HepG2 (cell line): ENCODE measurements at regions not wholly inside any gene's neighbourhood (a gene's known extent, or its start where the extent isn't known, plus 50 kb on each side); places are given as distances from the start of the nearest gene placed in this dataset.

Experiments used
- ATAC-seq: fragments of 200-7000 bp; cut with Tn5 transposase; 3 replicates; pipeline ENCODE4 v1.9.1; 2020; ENCODE audit warnings: mild to moderate bottlenecking, moderate library complexity
- BruUV-seq: library from RNA; stranded (reverse); fragments of 400-500 nt; replicated peaks from 2 replicates; lab custom pipeline; 2021; lab: Mats Ljungman, UMichigan
- CTCF ChIA-PET: fragments of 300-600 bp; formaldehyde crosslinking; extraction: SDS; loops from one replicate; lab custom pipeline; 2021; ENCODE audit warnings: low total read pairs, inconsistent platforms, low intra/inter-chr PET ratio; lab: Yijun Ruan, JAX
- POLR2A ChIA-PET: fragments of 350-600 bp; sonication (Branson Sonifier 250); formaldehyde crosslinking; loops from one replicate; lab custom pipeline; 2020; ENCODE audit warnings: antibody characterized with exemption, inconsistent platforms; lab: Yijun Ruan, JAX
- DNase-seq: peaks from one replicate; pipeline ENCODE4 v3.0.0-alpha.2; 2015; ENCODE audit warnings: low spot score
- FAIRE-seq: peaks from 3 replicates; lab custom pipeline; 2011; peaks lifted over from hg19 to GRCh38; lab: Jason Lieb, UNC
- H2AFZ ChIP-seq: one replicate; pipeline ENCODE4 v1.6.1; 2011; ENCODE audit warnings: low read length, inconsistent platforms
- H3K27ac ChIP-seq: fragments of 300-600 bp; 3 replicates; pipeline ENCODE4 v1.8.0; 2011; ENCODE audit warnings: mixed run types, mild to moderate bottlenecking, mixed read lengths, low read length, inconsistent platforms; ENCODE audit not compliant: insufficient read depth; ENCODE audit errors: extremely low read length
- H3K27me3 ChIP-seq, 2 experiments: fragments of 200-600 bp in 1 of 2; 2 replicates in 1 of 2; 3 replicates in 1 of 2; pipeline versions ENCODE4 v1.6.0 to v1.8.0; 2011; ENCODE audit warnings: low read length in 2 of 2, mild to moderate bottlenecking in 2 of 2, moderate library complexity in 2 of 2, inconsistent platforms in 1 of 2; ENCODE audit not compliant: insufficient read depth in 2 of 2, control insufficient read depth in 1 of 2
- H3K36me3 ChIP-seq, 2 experiments: fragments of 200-600 bp in 1 of 2; replicated peaks in 1 of 2; 2 replicates in 1 of 2; 3 replicates in 1 of 2; pipeline versions ENCODE4 v1.5.1 to v1.8.0; 2011; ENCODE audit warnings: low read length in 2 of 2, inconsistent platforms in 1 of 2; ENCODE audit not compliant: insufficient read depth in 2 of 2, control insufficient read depth in 1 of 2
- H3K4me1 ChIP-seq: 2 replicates; pipeline ENCODE4 v1.5.1; 2012; ENCODE audit warnings: low read length, inconsistent platforms; ENCODE audit not compliant: insufficient read depth
- H3K4me2 ChIP-seq: 2 replicates; pipeline ENCODE4 v1.6.0; 2011; ENCODE audit warnings: low read depth, low read length, inconsistent platforms
- H3K4me3 ChIP-seq, 3 experiments: fragments of 200-600 bp in 1 of 3; sonication (generic), shearing (Covaris generic) in 1 of 3; replicated peaks in 1 of 3; 2 replicates each; pipeline ENCODE4 v1.5.1; 2011 to 2016; ENCODE audit warnings: low read length in 3 of 3, inconsistent platforms in 2 of 3, low read depth in 2 of 3, mild to moderate bottlenecking in 2 of 3, control low read depth in 1 of 3, mixed read lengths in 1 of 3; ENCODE audit not compliant: insufficient read depth in 1 of 3
- H3K79me2 ChIP-seq: one replicate; pipeline ENCODE4 v1.6.1; 2011; ENCODE audit warnings: low read length, inconsistent platforms; ENCODE audit not compliant: insufficient read depth
- H3K9ac ChIP-seq: 2 replicates; pipeline ENCODE4 v1.6.0; 2011; ENCODE audit warnings: mild to moderate bottlenecking, low read depth, low read length, inconsistent platforms; ENCODE audit not compliant: insufficient read depth
- H3K9me3 ChIP-seq: 2 replicates; pipeline ENCODE4 v1.5.1; 2012; ENCODE audit warnings: mild to moderate bottlenecking, low read length
- H4K20me1 ChIP-seq: 2 replicates; pipeline ENCODE4 v1.6.0; 2011; ENCODE audit warnings: inconsistent platforms, mild to moderate bottlenecking, low read length, moderate library complexity; ENCODE audit not compliant: insufficient read depth
- DNMT3B ChIP-seq: conservative IDR thresholded peaks from 2 replicates; pipeline ENCODE4 v1.6.1; 2016; ENCODE audit warnings: missing biosample characterization, control low read depth
- GTF3A ChIP-seq: sonication (generic); formaldehyde crosslinking; conservative IDR thresholded peaks from 2 replicates; pipeline ENCODE4 v1.4.0; 2020; ENCODE audit warnings: mild to moderate bottlenecking, missing genetic modification reagents
- MEIS2 ChIP-seq: sonication (generic); formaldehyde crosslinking; IDR thresholded peaks from 2 replicates; pipeline ENCODE4 v1.9.0; 2021; ENCODE audit warnings: mild to moderate bottlenecking, missing genetic modification reagents
- MTERF4 ChIP-seq: sonication (generic); formaldehyde crosslinking; IDR thresholded peaks from 2 replicates; pipeline ENCODE4 v1.8.0; 2023; ENCODE audit warnings: mild to moderate bottlenecking, missing genetic modification reagents
- SAFB2 ChIP-seq: sonication (generic); formaldehyde crosslinking; IDR thresholded peaks from 2 replicates; pipeline ENCODE4 v1.5.1; 2020; ENCODE audit warnings: missing genetic modification reagents, low read depth, mild to moderate bottlenecking, borderline replicate concordance
- SOX13 ChIP-seq, 3 experiments: fragments of 450-650 bp in 1 of 3; sonication (generic) in 1 of 3; formaldehyde crosslinking in 1 of 3; IDR thresholded peaks in 2 of 3; conservative IDR thresholded peaks in 1 of 3; 2 replicates each; pipeline versions ENCODE4 v1.5.0 to v1.6.1; 2016 to 2020; ENCODE audit warnings: antibody characterized with exemption in 1 of 3, mild to moderate bottlenecking in 1 of 3, missing compliant biosample characterization in 1 of 3, missing genetic modification reagents in 1 of 3, moderate library complexity in 1 of 3
- U2AF1 ChIP-seq: fragments of 200-400 bp; formaldehyde crosslinking; optimal IDR thresholded peaks from 2 replicates; pipeline ENCODE3; 2017; ENCODE audit warnings: mild to moderate bottlenecking, low read depth, low read length
- ZFP36 ChIP-seq: fragments of 150-350 bp; IDR thresholded peaks from 2 replicates; pipeline ENCODE4 v1.6.1; 2018; ENCODE audit warnings: borderline replicate concordance, low read length, low read depth; ENCODE audit not compliant: partially characterized antibody
- ZFP37 ChIP-seq: sonication (generic); formaldehyde crosslinking; IDR thresholded peaks from 2 replicates; pipeline ENCODE4 v1.4.0; 2020; ENCODE audit warnings: missing genetic modification reagents, borderline replicate concordance
- ZNF180 ChIP-seq: sonication (generic); formaldehyde crosslinking; IDR thresholded peaks from 2 replicates; pipeline ENCODE4 v1.4.0; 2020; ENCODE audit warnings: low read depth, missing genetic modification reagents, borderline replicate concordance
- ZNF333 ChIP-seq: sonication (generic); formaldehyde crosslinking; IDR thresholded peaks from 2 replicates; pipeline ENCODE4 v1.4.0; 2020; ENCODE audit warnings: mild to moderate bottlenecking, missing genetic modification reagents, borderline replicate concordance
- ZNF496 ChIP-seq: sonication (generic); formaldehyde crosslinking; IDR thresholded peaks from 2 replicates; pipeline ENCODE4 v1.8.1; 2023; ENCODE audit warnings: mild to moderate bottlenecking, moderate library complexity, missing genetic modification reagents; ENCODE audit not compliant: insufficient replicate concordance
- ZNF556 ChIP-seq: sonication (generic); formaldehyde crosslinking; IDR thresholded peaks from 2 replicates; pipeline ENCODE4 v1.4.0; 2020; ENCODE audit warnings: mild to moderate bottlenecking, missing genetic modification reagents, borderline replicate concordance
- ZNF841 ChIP-seq: sonication (generic); formaldehyde crosslinking; IDR thresholded peaks from 2 replicates; pipeline ENCODE4 v1.8.1; 2023; ENCODE audit warnings: missing genetic modification reagents, borderline replicate concordance
- WGBS: methylation state at CpG from one replicate; pipeline ENCODE4 v1.1.6; 2017; ENCODE audit warnings: low lambda C conversion rate; 5-methylcytosine and 5-hydroxymethylcytosine counted together
- in situ Hi-C: cut with HindIII; loops from 2 replicates; pipeline ENCODE4 v1.10.0; 2017; ENCODE audit warnings: low pct_unique_long_range_greater_than_20kb; ENCODE audit not compliant: extremely low pct_ligation_motif_present
- intact Hi-C: fragments of 100-400 bp; cut with micrococcal nuclease; formaldehyde crosslinking; loops from one replicate; pipeline ENCODE4 v1.10.0; 2022; ENCODE audit not compliant: unreplicated experiment

- Histone ChIP-seq H3K4me1 (peaks cover 31% of the 10 kb centered on the region), H3K27me3 (peaks cover 0 to 4% of the 10 kb centered on the region in 2 experiments; a peak in 2 of 5 replicates), H3K27ac (no peak overlapping the region)
- no peak for FAIRE-seq
- TF ChIP-seq DNMT3B (CRISPR knock-in tag): no peak
- TF ChIP-seq, all 625 proteins: peak for 0
- DNase-seq (no peak), ATAC-seq (0 out of 3 replicates have a peak, but pooled peaks have one; percentile 7)
- Histone ChIP-seq H4K20me1 (no peaks in the 10 kb centered on the region), H3K9ac (no peak overlapping the region), H3K79me2 (no peaks in the 10 kb centered on the region), H3K9me3 (no peaks in the 10 kb centered on the region), H3K4me3 (no peak overlapping the region), H2AFZ (no peak overlapping the region), H3K36me3 (no peaks in the 10 kb centered on the region), H3K4me2 (peak overlapping the region; percentile 89)
- no TSS peak for BruUV-seq
- intact Hi-C loops: loop anchor here (10.0 kb wide), 1 partner anchor 381 kb away; the partner anchor contains the start of gene RREB1
- CTCF ChIA-PET: no interaction called here
- 7% methylated on average over 1 of the region's 1 CpG for WGBS
- in situ Hi-C loops: loop anchor here (5.0 kb wide), 1 partner anchor 519 kb away; no protein-coding TSS in a partner anchor
- POLR2A ChIA-PET: no interaction called here
These were observed 134.8 kb downstream of the LY86 start for GRCh38 chr6:6723361-6723760.

GRCh38 chr6:6723921-6724538, 135.5 kb downstream of the LY86 start:
- Histone ChIP-seq H3K9ac (peak overlapping the region; percentile 30; the same call in 1 of the 2 replicates), H3K4me2 (peak overlapping the region; percentile 89), H3K9me3 (no peaks in the 10 kb centered on the region), H3K4me1 (peaks cover 31% of the 10 kb centered on the region), H3K27me3 (peaks cover 0 to 4% of the 10 kb centered on the region in 2 experiments; a peak in 2 of 5 replicates), H3K4me3 (peak overlapping the region; percentile 26 to 75 (median 31)), H3K27ac (no peak overlapping the region), H3K79me2 (no peaks in the 10 kb centered on the region), H2AFZ (peak overlapping the region; percentile 75), H4K20me1 (no peaks in the 10 kb centered on the region), H3K36me3 (no peaks in the 10 kb centered on the region)
- ATAC-seq (peak; percentile 87), FAIRE-seq (peak; percentile 34), DNase-seq (peak; percentile 24)
- no TSS peak for BruUV-seq
- CTCF ChIA-PET: interaction anchor here (1.5 to 1.6 kb wide), 2 partner anchors 514 to 520 kb away, joined by 10 to 13 read pairs; no protein-coding TSS in a partner anchor
- 2% methylated on average over 16 of the region's 16 CpGs for WGBS
- POLR2A ChIA-PET: no interaction called here
- intact Hi-C loops: loop anchor here (1.0 to 10.0 kb wide), 4 partner anchors 47 to 891 kb away; partner anchors contain the start of gene RREB1
- in situ Hi-C loops: loop anchor here (5.0 kb wide), 1 partner anchor 518 kb away; no protein-coding TSS in a partner anchor
- TF ChIP-seq SAFB2 (CRISPR knock-in tag): no peak
- no peak for TF ChIP-seq ZFP36
- TF ChIP-seq MEIS2 (CRISPR knock-in tag): no peak
- TF ChIP-seq ZNF841 (CRISPR knock-in tag): no peak
- no peak for TF ChIP-seq GTF3A
- TF ChIP-seq ZNF180 (CRISPR knock-in tag): no peak
- TF ChIP-seq ZFP37 (CRISPR knock-in tag): no peak
- no peak for TF ChIP-seq MTERF4 (CRISPR knock-in tag)
- no peak for TF ChIP-seq U2AF1
- no peak for TF ChIP-seq ZNF333
- no peak for TF ChIP-seq SOX13 (IDR thresholded peaks at IDR 0.05)
- 0 out of 4 replicates have a peak, but pooled peaks of 1 of the 2 experiments have one; percentile 3 for TF ChIP-seq SOX13 (CRISPR knock-in tag; conservative IDR thresholded peaks at IDR 0.05 in 1 of 2, IDR thresholded peaks at IDR 0.05 in 1 of 2)
- TF ChIP-seq ZNF556 (CRISPR knock-in tag): peak; percentile 12; the same call in 1 of the 2 replicates
- TF ChIP-seq ZNF496 (CRISPR knock-in tag): no peak
